ENCODE measurements at regions not wholly inside any gene's neighbourhood (a gene's known extent, or its start where the extent isn't known, plus 50 kb on each side); places are given as distances from the start of the nearest gene placed in this dataset.

DNA sequence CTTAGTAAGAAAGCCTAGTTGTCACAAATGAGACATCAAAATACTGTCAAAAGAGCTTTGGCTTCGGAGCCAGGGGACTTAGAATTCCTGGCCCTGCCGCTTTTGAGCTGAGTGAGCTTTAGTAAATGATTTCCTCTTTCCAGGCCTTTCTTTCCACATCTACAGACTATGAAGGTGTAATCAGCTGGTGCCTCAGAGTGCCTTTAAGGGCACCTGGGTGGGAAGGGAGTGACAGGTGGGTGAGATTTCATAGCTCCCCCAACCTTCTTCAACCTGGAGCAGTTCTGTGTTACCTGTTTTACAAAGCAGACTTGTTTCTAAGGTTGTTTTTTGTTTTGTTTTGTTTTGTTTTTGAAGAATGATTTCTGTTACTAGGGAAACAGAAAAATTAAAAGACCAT lies 154.7 kb upstream of the BOD1L1 start:
- TF ChIP-seq CTCF (IDR thresholded peaks at IDR 0.05) (no peak), EZH2 (IDR thresholded peaks at IDR 0.05) (no peak), EZH2phosphoT487 (IDR thresholded peaks at IDR 0.05) (no peak)
